ENCODE measurements at regions not wholly inside any gene's neighbourhood (a gene's known extent, or its start where the extent isn't known, plus 50 kb on each side); places are given as distances from the start of the nearest gene placed in this dataset.

GRCh38 chr21:14290576-14290975 lies 74.6 kb downstream of the RBM11 start:
- TF ChIP-seq CTCF (IDR thresholded peaks at IDR 0.05; ENCODE audit: poor library complexity, severe bottlenecking) = no peak
- TF ChIP-seq MXI1 (conservative IDR thresholded peaks at IDR 0.05; ENCODE audit: poor library complexity, severe bottlenecking) = no peak
- no peak for TF ChIP-seq POLR2AphosphoS5 (IDR thresholded peaks at IDR 0.05)
- no peak for TF ChIP-seq EZH2 (IDR thresholded peaks at IDR 0.05; ENCODE audit: borderline replicate concordance, insufficient read depth, low read length, poor library complexity, severe bottlenecking)
- no peak for TF ChIP-seq REST (IDR thresholded peaks at IDR 0.05; ENCODE audit: borderline replicate concordance)
- no peak for TF ChIP-seq TAF1 (IDR thresholded peaks at IDR 0.05; ENCODE audit: low read depth)
- TF ChIP-seq SMC3 (conservative IDR thresholded peaks at IDR 0.05; ENCODE audit: poor library complexity) = no peak
- TF ChIP-seq EP300 (conservative IDR thresholded peaks at IDR 0.05; ENCODE audit: poor library complexity, severe bottlenecking) = no peak

All from neural cell (in vitro differentiated cells).